NCI-H187 treated with DMSO at 0.1 percent for 48 hours (cell line): ENCODE measurements at regions not wholly inside any gene's neighbourhood (a gene's known extent, or its start where the extent isn't known, plus 50 kb on each side); places are given as distances from the start of the nearest gene placed in this dataset.
"Not testable (repeated sequence)": the region's sequence is repeated elsewhere in the genome, so short reads cannot be mapped to it uniquely, and the experiment has no call there.

Experiments
- DNase-seq: peaks from one replicate; lab custom pipeline; 2025; lab: John Stamatoyannopoulos, UW

GRCh38 chr5:176748073-176748966 lies 62.0 kb upstream of the UNC5A start:
- DNase-seq, result no peak

GRCh38 chr5:176748967-176749935 lies 61.1 kb upstream of the UNC5A start:
- no peak for DNase-seq

GRCh38 chr5:176750144-176750543 lies 60.2 kb upstream of the UNC5A start:
- DNase-seq, result no peak

GRCh38 chr5:176754376-176754973 lies 55.9 kb upstream of the UNC5A start:
- no peak for DNase-seq

GRCh38 chr5:176755593-176755992 lies 54.8 kb upstream of the UNC5A start:
- DNase-seq, result not testable (repeated sequence)

- not testable (repeated sequence) for DNase-seq
Measured at GRCh38 chr5:176757569-176757968, 52.8 kb upstream of the UNC5A start.
